OCI-LY1 (cell line): ENCODE measurements at regions not wholly inside any gene's neighbourhood (a gene's known extent, or its start where the extent isn't known, plus 50 kb on each side); places are given as distances from the start of the nearest gene placed in this dataset.

Experiments used
- H2AFZ ChIP-seq: fragments of 200-600 bp; sonication (generic), shearing (Covaris generic); 2 replicates; pipeline ENCODE4 v1.6.0; 2014; ENCODE audit warnings: antibody characterized with exemption, mild to moderate bottlenecking, low read length
- H3F3A ChIP-seq: fragments of 200-600 bp; sonication (generic), shearing (Covaris generic); 2 replicates; pipeline ENCODE4 v1.6.0; 2014; ENCODE audit warnings: mild to moderate bottlenecking, antibody characterized with exemption, low read length, moderate library complexity; ENCODE audit not compliant: insufficient read depth
- H3K27ac ChIP-seq: fragments of 200-600 bp; sonication (generic); 2 replicates; pipeline ENCODE4 v1.5.1; 2014; ENCODE audit warnings: low read length, mixed run types, mild to moderate bottlenecking, low read depth; ENCODE audit not compliant: poor library complexity, severe bottlenecking
- H3K27me3 ChIP-seq: fragments of 200-600 bp; sonication (generic); 2 replicates; pipeline ENCODE4 v1.6.0; 2014; ENCODE audit warnings: antibody characterized with exemption, mild to moderate bottlenecking, low read length, moderate library complexity; ENCODE audit not compliant: insufficient read depth
- H3K36me3 ChIP-seq: fragments of 200-600 bp; sonication (generic); 2 replicates; pipeline ENCODE4 v1.6.1; 2014; ENCODE audit warnings: mild to moderate bottlenecking, antibody characterized with exemption, low read length, moderate library complexity, mixed read lengths; ENCODE audit not compliant: insufficient read depth
- H3K4me1 ChIP-seq: fragments of 200-600 bp; sonication (generic); 2 replicates; pipeline ENCODE4 v1.5.1; 2014; ENCODE audit warnings: mild to moderate bottlenecking, low read length, moderate library complexity; ENCODE audit not compliant: insufficient read depth, severe bottlenecking
- H3K4me2 ChIP-seq: fragments of 200-600 bp; sonication (generic), shearing (Covaris generic); 2 replicates; pipeline ENCODE4 v1.6.1; 2014; ENCODE audit warnings: low read length
- H3K4me3 ChIP-seq: fragments of 200-600 bp; sonication (generic); 2 replicates; pipeline ENCODE4 v1.5.1; 2014; ENCODE audit warnings: low read length, low read depth, mild to moderate bottlenecking, mixed read lengths; ENCODE audit not compliant: poor library complexity, severe bottlenecking
- H3K79me2 ChIP-seq: fragments of 200-600 bp; shearing (Covaris generic); 2 replicates; pipeline ENCODE4 v1.6.1; 2016; ENCODE audit warnings: mixed run types, low read length, mixed read lengths; ENCODE audit not compliant: insufficient read depth
- H3K9ac ChIP-seq: fragments of 200-600 bp; sonication (generic), shearing (Covaris generic); 2 replicates; pipeline ENCODE4 v1.6.1; 2014; ENCODE audit warnings: mild to moderate bottlenecking, low read length, mixed read lengths
- H3K9me2 ChIP-seq: fragments of 200-600 bp; sonication (generic), shearing (Covaris generic); 2 replicates; pipeline ENCODE4 v1.6.1; 2014; ENCODE audit warnings: low read depth, mild to moderate bottlenecking, low read length, mixed read lengths
- H3K9me3 ChIP-seq: fragments of 200-600 bp; shearing (Covaris generic); 2 replicates; pipeline ENCODE4 v1.6.1; 2014; ENCODE audit warnings: low read length, mixed read lengths
- H4K20me1 ChIP-seq: fragments of 200-600 bp; sonication (generic), shearing (Covaris generic); 2 replicates; pipeline ENCODE4 v1.6.0; 2016; ENCODE audit warnings: mild to moderate bottlenecking, low read length; ENCODE audit not compliant: insufficient read depth
- EZH2 ChIP-seq: fragments of 200-600 bp; sonication (generic), shearing (Covaris generic); IDR thresholded peaks from 2 replicates; pipeline ENCODE4 v1.8.0; 2017; ENCODE audit warnings: borderline replicate concordance, mixed run types, mild to moderate bottlenecking, antibody characterized with exemption, low read length, moderate library complexity, mixed read lengths
- TF ChIP-seq, protein P1 (sequence below): fragments of 200-600 bp; sonication (generic), shearing (Covaris generic); IDR thresholded peaks from 2 replicates; pipeline ENCODE4 v1.5.1; 2017; ENCODE audit warnings: mild to moderate bottlenecking, antibody characterized with exemption, low read length, moderate library complexity, mixed read lengths

DNA sequence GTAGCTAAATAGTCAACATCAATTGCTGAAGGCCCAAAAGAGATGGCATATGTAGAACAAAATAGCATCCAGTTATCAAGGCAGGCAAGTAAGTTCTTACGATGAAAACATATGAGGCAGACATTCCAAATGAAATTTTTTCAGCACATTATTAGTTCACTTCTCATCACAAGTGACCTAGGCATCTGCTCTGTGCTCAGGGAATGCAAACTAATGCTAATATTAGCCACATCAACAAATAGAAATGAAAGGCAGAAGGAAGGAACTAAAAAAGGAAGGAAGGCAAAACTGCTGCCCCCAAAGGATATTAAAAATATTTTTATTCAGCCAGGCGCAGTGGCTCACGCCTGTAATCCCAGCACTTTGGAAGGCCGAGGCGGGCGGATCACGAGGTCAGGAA, 51.2 kb upstream of the ROCK1 start:
- no peaks in the 10 kb centered on the region for H3K9me2 ChIP-seq
- H3K27me3 ChIP-seq = no peaks in the 10 kb centered on the region
- H3K4me3 ChIP-seq = no peak overlapping the region
- no peak overlapping the region for H3K4me2 ChIP-seq
- H2AFZ ChIP-seq = no peak overlapping the region
- no peak overlapping the region for H3K27ac ChIP-seq
- H3K9ac ChIP-seq = no peak overlapping the region
- H3K4me1 ChIP-seq = peaks cover 35% of the 10 kb centered on the region
- H3K36me3 ChIP-seq = no peaks in the 10 kb centered on the region
- H4K20me1 ChIP-seq = no peaks in the 10 kb centered on the region
- no peaks in the 10 kb centered on the region for H3K9me3 ChIP-seq
- no peaks in the 10 kb centered on the region for H3F3A ChIP-seq
- TF ChIP-seq EZH2 = no peak
- TF ChIP-seq, protein P1, sequence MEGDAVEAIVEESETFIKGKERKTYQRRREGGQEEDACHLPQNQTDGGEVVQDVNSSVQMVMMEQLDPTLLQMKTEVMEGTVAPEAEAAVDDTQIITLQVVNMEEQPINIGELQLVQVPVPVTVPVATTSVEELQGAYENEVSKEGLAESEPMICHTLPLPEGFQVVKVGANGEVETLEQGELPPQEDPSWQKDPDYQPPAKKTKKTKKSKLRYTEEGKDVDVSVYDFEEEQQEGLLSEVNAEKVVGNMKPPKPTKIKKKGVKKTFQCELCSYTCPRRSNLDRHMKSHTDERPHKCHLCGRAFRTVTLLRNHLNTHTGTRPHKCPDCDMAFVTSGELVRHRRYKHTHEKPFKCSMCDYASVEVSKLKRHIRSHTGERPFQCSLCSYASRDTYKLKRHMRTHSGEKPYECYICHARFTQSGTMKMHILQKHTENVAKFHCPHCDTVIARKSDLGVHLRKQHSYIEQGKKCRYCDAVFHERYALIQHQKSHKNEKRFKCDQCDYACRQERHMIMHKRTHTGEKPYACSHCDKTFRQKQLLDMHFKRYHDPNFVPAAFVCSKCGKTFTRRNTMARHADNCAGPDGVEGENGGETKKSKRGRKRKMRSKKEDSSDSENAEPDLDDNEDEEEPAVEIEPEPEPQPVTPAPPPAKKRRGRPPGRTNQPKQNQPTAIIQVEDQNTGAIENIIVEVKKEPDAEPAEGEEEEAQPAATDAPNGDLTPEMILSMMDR = no peak
- H3K79me2 ChIP-seq = no peaks in the 10 kb centered on the region

DNA sequence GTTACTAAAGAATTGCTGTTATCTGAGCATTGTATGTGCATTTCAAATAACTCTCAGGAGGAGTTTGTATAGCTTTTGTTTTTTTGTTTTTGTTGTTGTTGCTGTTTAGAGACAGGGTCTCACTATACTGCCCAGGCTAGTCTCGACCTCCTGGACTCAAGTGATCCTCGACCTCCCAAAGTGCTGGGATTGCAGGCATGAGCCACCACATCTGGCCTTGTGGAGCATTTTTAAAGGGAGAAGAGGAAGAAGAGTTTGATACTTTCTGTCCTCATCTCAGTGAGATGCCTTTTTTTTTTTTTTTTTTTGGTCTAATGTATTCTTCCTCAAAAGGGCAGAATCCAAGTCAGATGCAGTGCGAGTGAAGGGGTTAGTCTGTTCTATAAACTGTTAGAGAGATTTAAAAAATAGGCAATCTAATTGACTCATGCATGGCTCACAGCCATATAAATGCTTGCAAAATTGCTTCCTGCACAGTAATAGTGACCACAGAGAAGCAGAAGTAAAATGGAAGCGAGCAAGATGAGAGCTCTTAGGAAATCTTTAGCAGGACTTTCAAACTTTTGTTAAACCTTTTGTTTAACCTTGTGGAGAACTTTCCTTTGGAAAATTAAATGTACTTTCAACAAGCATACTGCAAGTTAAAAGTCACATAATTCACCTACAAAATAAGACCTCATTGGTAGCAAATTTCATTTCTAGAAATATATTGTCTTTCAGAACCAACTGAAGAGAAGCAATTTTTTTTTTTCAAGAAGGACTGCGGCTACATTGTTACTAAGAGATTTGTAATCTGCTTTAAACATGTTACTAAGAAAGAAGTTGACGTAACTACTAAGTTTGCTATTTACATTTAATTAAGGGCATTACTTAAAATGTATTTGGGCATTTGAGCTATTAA, 52.3 kb upstream of the ROCK1 start:
- Histone ChIP-seq H3K9me2 (no peaks in the 10 kb centered on the region), H3K79me2 (no peaks in the 10 kb centered on the region), H3K36me3 (no peaks in the 10 kb centered on the region), H3F3A (no peaks in the 10 kb centered on the region), H4K20me1 (no peaks in the 10 kb centered on the region), H3K9me3 (no peaks in the 10 kb centered on the region), H3K27ac (peak overlapping the region; percentile 19), H2AFZ (0 out of 2 replicates have a peak overlapping the region, but pooled peaks have one; percentile 32), H3K27me3 (no peaks in the 10 kb centered on the region), H3K4me3 (no peak overlapping the region), H3K4me1 (peaks cover 46% of the 10 kb centered on the region), H3K4me2 (no peak overlapping the region), H3K9ac (peak overlapping the region; percentile 21; the same call in 1 of the 2 replicates)
- TF ChIP-seq, protein P1 = no peak
- TF ChIP-seq EZH2 = no peak

- Histone ChIP-seq H4K20me1 (no peaks in the 10 kb centered on the region), H3K27me3 (no peaks in the 10 kb centered on the region), H3K9me3 (no peaks in the 10 kb centered on the region), H3K27ac (no peak overlapping the region), H3K9me2 (no peaks in the 10 kb centered on the region), H3K4me2 (no peak overlapping the region), H2AFZ (no peak overlapping the region), H3K9ac (no peak overlapping the region), H3K79me2 (no peaks in the 10 kb centered on the region), H3K4me1 (peaks cover 52% of the 10 kb centered on the region), H3K36me3 (no peaks in the 10 kb centered on the region), H3F3A (no peaks in the 10 kb centered on the region), H3K4me3 (no peak overlapping the region)
- no peak for TF ChIP-seq EZH2
- TF ChIP-seq, protein P1 = no peak
Measured at GRCh38 chr18:21164548-21165095, 53.0 kb upstream of the ROCK1 start.
